Calu3 (cell line): ENCODE measurements at regions not wholly inside any gene's neighbourhood (a gene's known extent, or its start where the extent isn't known, plus 50 kb on each side); places are given as distances from the start of the nearest gene placed in this dataset.

ENCODE experiments used
- BruUV-seq: library from RNA; stranded (reverse); fragments of 400-500 nt; replicated peaks from 2 replicates; lab custom pipeline; 2021; lab: Mats Ljungman, UMichigan
- CTCF ChIA-PET: fragments of 300-600 bp; sonication (Branson Sonifier 250); formaldehyde crosslinking; loops from one replicate; lab custom pipeline; 2022; ENCODE audit warnings: antibody characterized with exemption; lab: Charles Lee
- DNase-seq: peaks from one replicate; pipeline ENCODE4 v3.0.0; 2022
- H3K27ac Mint-ChIP-seq: one replicate; pipeline ENCODE4 v1.8.0; 2022; ENCODE audit warnings: mixed read lengths; ENCODE audit not compliant: unreplicated experiment
- H3K27me3 Mint-ChIP-seq: one replicate; pipeline ENCODE4 v1.8.0; 2022; ENCODE audit warnings: mixed read lengths; ENCODE audit not compliant: unreplicated experiment
- H3K36me3 Mint-ChIP-seq: one replicate; pipeline ENCODE4 v1.8.0; 2022; ENCODE audit warnings: mild to moderate bottlenecking, moderate library complexity, mixed read lengths; ENCODE audit not compliant: insufficient read depth, unreplicated experiment
- H3K4me1 Mint-ChIP-seq: one replicate; pipeline ENCODE4 v1.8.0; 2022; ENCODE audit warnings: mild to moderate bottlenecking, low read depth, mixed read lengths; ENCODE audit not compliant: unreplicated experiment
- H3K4me3 Mint-ChIP-seq: one replicate; pipeline ENCODE4 v1.8.0; 2022; ENCODE audit warnings: mild to moderate bottlenecking, low read depth, moderate library complexity, mixed read lengths; ENCODE audit not compliant: unreplicated experiment
- H3K9me3 Mint-ChIP-seq: one replicate; pipeline ENCODE4 v1.8.0; 2022; ENCODE audit warnings: low read depth, mixed read lengths; ENCODE audit not compliant: unreplicated experiment
- CTCF ChIP-seq: fragments of 200-600 bp; IDR thresholded peaks from one replicate; pipeline ENCODE4 v1.8.0; 2022; ENCODE audit warnings: antibody characterized with exemption; ENCODE audit not compliant: unreplicated experiment
- intact Hi-C: fragments of 100-400 bp; cut with micrococcal nuclease; formaldehyde crosslinking; loops from one replicate; pipeline ENCODE4 v1.10.0; 2022; ENCODE audit not compliant: unreplicated experiment

DNA sequence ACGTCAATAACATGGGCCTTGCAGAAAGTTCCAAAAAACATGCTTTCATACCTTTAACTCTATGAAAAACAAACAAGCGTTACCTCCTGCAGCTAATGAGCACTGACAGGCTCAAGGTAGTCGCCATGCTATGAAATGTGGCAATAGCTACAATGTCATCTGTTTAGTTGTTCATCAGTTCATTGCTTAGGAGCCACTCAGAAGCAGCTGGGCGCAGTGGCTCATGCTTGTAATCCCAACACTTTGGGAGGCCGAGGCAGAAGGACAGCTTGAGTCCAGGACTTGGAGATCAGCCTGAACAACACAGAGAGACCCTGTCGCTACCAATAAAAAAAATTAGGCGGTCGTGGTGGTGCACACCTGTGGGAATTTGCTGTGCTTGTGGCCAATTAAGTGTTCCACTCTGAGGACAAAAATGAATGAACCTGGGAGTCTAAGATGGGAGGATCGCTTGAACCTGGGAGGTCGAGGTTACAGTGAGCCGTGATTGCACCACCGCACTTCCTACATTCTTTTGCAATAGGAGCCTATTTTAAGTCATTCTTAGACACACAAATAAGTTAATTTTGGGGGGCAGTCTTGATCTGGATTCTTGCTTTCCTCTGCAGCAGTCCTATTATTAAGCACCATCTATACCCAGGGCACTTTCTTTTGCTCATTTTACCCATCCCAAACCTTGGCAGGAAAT, 276.2 kb upstream of the KLF14 start:
- no peak for TF ChIP-seq CTCF
- peaks cover 74% of the 10 kb centered on the region for H3K4me1 Mint-ChIP-seq
- DNase-seq = no peak
- intact Hi-C loops = no loop called here
- H3K27ac Mint-ChIP-seq = no peak overlapping the region
- no peak overlapping the region for H3K4me3 Mint-ChIP-seq
- H3K27me3 Mint-ChIP-seq = no peaks in the 10 kb centered on the region
- no TSS peak for BruUV-seq
- peaks cover 13% of the 10 kb centered on the region for H3K36me3 Mint-ChIP-seq
- peaks cover 2% of the 10 kb centered on the region for H3K9me3 Mint-ChIP-seq
- CTCF ChIA-PET = no interaction called here

- Mint-ChIP-seq H3K4me1 (peaks cover 74% of the 10 kb centered on the region), H3K27ac (no peak overlapping the region), H3K4me3 (no peak overlapping the region), H3K27me3 (no peaks in the 10 kb centered on the region), H3K9me3 (no peaks in the 10 kb centered on the region), H3K36me3 (peaks cover 13% of the 10 kb centered on the region)
- no peak for TF ChIP-seq CTCF
- DNase-seq = no peak
- CTCF ChIA-PET = no interaction called here
- BruUV-seq = no TSS peak
- intact Hi-C loops = no loop called here
Measured at GRCh38 chr7:131010717-131011431, 276.9 kb upstream of the KLF14 start.

DNA sequence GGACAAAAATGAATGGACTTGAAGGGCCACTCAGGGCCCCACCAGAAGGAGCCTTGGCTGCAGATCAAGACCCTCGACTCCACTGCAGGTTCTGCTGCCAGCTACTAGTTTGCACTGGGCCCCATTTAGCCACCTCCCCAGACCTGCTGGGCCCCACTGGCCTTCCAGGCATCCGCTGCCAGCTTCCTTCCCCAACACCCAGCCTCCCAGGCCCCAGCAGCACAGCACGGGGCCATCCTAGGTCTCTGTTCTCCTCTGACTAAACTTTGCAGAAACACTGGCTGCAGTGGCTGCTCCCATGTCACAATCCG, 277.4 kb upstream of the KLF14 start:
- DNase-seq = no peak
- peaks cover 13% of the 10 kb centered on the region for H3K36me3 Mint-ChIP-seq
- peaks cover 79% of the 10 kb centered on the region for H3K4me1 Mint-ChIP-seq
- no TSS peak for BruUV-seq
- H3K4me3 Mint-ChIP-seq = no peak overlapping the region
- no peak overlapping the region for H3K27ac Mint-ChIP-seq
- no peak for TF ChIP-seq CTCF
- CTCF ChIA-PET = no interaction called here
- H3K27me3 Mint-ChIP-seq = no peaks in the 10 kb centered on the region
- no peaks in the 10 kb centered on the region for H3K9me3 Mint-ChIP-seq
- intact Hi-C loops = no loop called here

DNA sequence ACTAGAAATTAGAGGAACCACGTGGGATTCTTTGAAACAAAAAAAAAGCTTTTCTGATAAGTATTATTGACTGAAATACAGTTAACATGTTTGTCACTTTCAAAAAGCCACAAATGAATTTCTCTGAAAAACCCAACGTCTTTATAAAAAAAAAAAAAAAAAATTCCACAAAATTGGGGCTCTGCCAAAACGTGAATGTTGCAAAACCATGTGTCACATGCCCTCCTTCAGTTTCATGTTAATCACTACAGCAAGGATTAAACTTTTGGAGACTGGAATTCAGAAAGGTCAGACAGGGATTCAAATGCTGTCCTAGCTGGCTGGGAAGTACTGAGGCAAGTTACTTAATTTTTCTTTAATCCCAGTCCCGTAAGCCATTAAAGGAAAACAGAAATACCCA, 278.0 kb upstream of the KLF14 start:
- Mint-ChIP-seq H3K4me1 (peaks cover 81% of the 10 kb centered on the region), H3K9me3 (no peaks in the 10 kb centered on the region), H3K27me3 (no peaks in the 10 kb centered on the region), H3K4me3 (no peak overlapping the region), H3K36me3 (peaks cover 12% of the 10 kb centered on the region), H3K27ac (peak overlapping the region; percentile 39)
- no peak for DNase-seq
- TF ChIP-seq CTCF = no peak
- intact Hi-C loops = no loop called here
- no TSS peak for BruUV-seq
- CTCF ChIA-PET = no interaction called here
